ENCODE measurements at regions not wholly inside any gene's neighbourhood (a gene's known extent, or its start where the extent isn't known, plus 50 kb on each side); places are given as distances from the start of the nearest gene placed in this dataset.
A peak's percentile ranks its signal among the peaks of the same experiment; 100 is the strongest.

DNA sequence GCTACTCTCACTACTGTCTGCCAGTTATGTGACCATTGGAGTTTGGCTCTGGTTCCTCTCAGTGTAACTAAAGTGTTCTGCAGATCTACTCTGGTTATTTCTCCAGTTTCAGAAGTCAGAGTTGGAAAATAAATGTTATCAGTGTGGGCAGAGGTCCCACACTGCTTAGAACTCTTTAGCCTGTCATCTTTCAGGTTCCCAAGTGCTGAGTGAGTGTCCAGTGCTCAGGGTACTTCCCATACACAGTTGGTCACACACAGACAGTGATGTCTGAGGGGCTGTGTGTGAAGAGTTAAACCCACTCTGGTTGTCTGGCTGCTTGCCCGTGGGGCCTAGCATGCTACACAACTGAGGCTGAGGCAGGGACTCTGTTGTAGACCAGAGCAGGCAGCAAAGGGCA lies 421.8 kb upstream of the MEX3C start:
- no peak overlapping the region for H3K27ac ChIP-seq (ENCODE audit: low read depth in 1 of 2, low read length in 2 of 2)
- no peaks in the 10 kb centered on the region for H3K27me3 ChIP-seq (ENCODE audit: control insufficient read depth in 2 of 2, insufficient read depth in 2 of 2, low read length in 2 of 2)
- H3K4me2 ChIP-seq (replicated peaks; ENCODE audit: extremely low read depth, low read length, poor library complexity, severe bottlenecking), result no peak overlapping the region
- no peak overlapping the region for H3K9ac ChIP-seq (ENCODE audit: insufficient read depth, low read length, poor library complexity, severe bottlenecking)
- TF ChIP-seq, protein P1, sequence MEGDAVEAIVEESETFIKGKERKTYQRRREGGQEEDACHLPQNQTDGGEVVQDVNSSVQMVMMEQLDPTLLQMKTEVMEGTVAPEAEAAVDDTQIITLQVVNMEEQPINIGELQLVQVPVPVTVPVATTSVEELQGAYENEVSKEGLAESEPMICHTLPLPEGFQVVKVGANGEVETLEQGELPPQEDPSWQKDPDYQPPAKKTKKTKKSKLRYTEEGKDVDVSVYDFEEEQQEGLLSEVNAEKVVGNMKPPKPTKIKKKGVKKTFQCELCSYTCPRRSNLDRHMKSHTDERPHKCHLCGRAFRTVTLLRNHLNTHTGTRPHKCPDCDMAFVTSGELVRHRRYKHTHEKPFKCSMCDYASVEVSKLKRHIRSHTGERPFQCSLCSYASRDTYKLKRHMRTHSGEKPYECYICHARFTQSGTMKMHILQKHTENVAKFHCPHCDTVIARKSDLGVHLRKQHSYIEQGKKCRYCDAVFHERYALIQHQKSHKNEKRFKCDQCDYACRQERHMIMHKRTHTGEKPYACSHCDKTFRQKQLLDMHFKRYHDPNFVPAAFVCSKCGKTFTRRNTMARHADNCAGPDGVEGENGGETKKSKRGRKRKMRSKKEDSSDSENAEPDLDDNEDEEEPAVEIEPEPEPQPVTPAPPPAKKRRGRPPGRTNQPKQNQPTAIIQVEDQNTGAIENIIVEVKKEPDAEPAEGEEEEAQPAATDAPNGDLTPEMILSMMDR (IDR thresholded peaks at IDR 0.05), result no peak
- 83% methylated on average over 1 of the region's 1 CpG for WGBS (ENCODE audit: insufficient coverage)
- no peaks in the 10 kb centered on the region for H3K36me3 Mint-ChIP-seq
- intact Hi-C loops (cut with micrococcal nuclease), result no loop called here
- no peaks in the 10 kb centered on the region for H4K20me1 ChIP-seq (ENCODE audit: insufficient read depth, low read length)
- no peaks in the 10 kb centered on the region for H3K79me2 ChIP-seq (ENCODE audit: insufficient read depth, low read length)
- H3K4me1 Mint-ChIP-seq, result no peaks in the 10 kb centered on the region
- DNase-seq, result no peak
- peaks cover 2 to 11% (median 5%) of the 10 kb centered on the region in 3 donors for H3K27me3 Mint-ChIP-seq (ENCODE audit: low read depth in 3 of 3)
- no peak overlapping the region for H3K4me3 Mint-ChIP-seq
- no peak overlapping the region for H3K27ac Mint-ChIP-seq
- H3K9me3 ChIP-seq (replicated peaks in 1 of 2; ENCODE audit: control insufficient read depth in 1 of 2, insufficient read depth in 1 of 2, low read length in 2 of 2), result no peaks in the 10 kb centered on the region
- no peak overlapping the region for H2AFZ ChIP-seq (ENCODE audit: insufficient read depth, low read depth, low read length, poor library complexity, severe bottlenecking)
- H3K9me3 Mint-ChIP-seq, result peaks cover 0 to 2% (median 0%) of the 10 kb centered on the region in 7 donors
- no peaks in the 10 kb centered on the region for H3K36me3 ChIP-seq (replicated peaks in 1 of 2; ENCODE audit: control insufficient read depth in 1 of 2, insufficient read depth in 2 of 2, low read length in 2 of 2)
- H3K4me3 ChIP-seq (replicated peaks in 1 of 3; ENCODE audit: low read depth in 2 of 3, low read length in 3 of 3), result no peak overlapping the region
- H3K4me1 ChIP-seq (ENCODE audit: control insufficient read depth in 1 of 2, insufficient read depth in 2 of 2, low read length in 2 of 2), result no peaks in the 10 kb centered on the region

DNA sequence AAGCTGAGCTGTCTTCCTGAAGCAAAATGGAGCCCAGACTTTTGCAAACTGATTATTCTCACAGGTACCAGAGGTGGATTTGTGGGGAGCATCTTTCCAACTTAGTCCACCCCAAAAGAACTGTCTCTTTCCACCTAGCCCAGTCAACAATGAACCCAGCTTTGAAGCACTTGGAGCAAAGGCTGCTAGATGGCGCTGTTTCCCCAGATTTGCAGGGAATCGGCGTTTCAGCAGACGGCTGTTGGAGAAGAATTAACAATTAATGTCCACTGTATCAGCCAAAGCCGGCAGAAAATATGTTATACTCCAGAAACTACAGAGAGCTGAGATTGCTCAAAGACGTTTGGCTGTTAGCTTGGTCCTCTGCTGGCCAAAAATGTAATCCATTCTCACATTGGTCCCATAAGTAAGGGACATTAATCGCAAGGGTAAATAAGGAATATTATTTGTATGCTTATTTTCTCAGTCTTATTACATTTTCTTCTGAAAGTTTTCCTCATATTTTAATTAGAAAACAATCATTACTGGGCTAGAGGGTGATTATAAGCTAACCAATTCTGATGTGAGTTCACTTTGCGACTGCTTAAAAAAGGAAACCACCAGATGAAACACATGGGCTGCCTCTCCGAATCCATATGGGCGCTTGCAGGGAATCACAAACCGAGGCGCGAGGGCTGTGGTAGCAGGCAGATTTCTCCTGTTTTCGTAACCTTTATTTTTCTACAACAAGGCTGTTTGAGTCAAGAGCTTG lies 423.8 kb upstream of the MEX3C start:
- H3K9me3 Mint-ChIP-seq, result peaks cover 0 to 2% (median 0%) of the 10 kb centered on the region in 7 donors
- WGBS (ENCODE audit: insufficient coverage), result 47% methylated on average over 10 of the region's 14 CpGs
- Histone ChIP-seq H3K9ac (ENCODE audit: insufficient read depth, low read length, poor library complexity, severe bottlenecking) (no peak overlapping the region), H3K79me2 (ENCODE audit: insufficient read depth, low read length) (no peaks in the 10 kb centered on the region), H3K36me3 (replicated peaks in 1 of 2; ENCODE audit: control insufficient read depth in 1 of 2, insufficient read depth in 2 of 2, low read length in 2 of 2) (no peaks in the 10 kb centered on the region), H2AFZ (ENCODE audit: insufficient read depth, low read depth, low read length, poor library complexity, severe bottlenecking) (no peak overlapping the region), H3K4me2 (replicated peaks; ENCODE audit: extremely low read depth, low read length, poor library complexity, severe bottlenecking) (no peak overlapping the region), H3K27me3 (ENCODE audit: control insufficient read depth in 2 of 2, insufficient read depth in 2 of 2, low read length in 2 of 2) (no peaks in the 10 kb centered on the region), H3K4me3 (replicated peaks in 1 of 3; ENCODE audit: low read depth in 2 of 3, low read length in 3 of 3) (no peak overlapping the region), H3K4me1 (ENCODE audit: control insufficient read depth in 1 of 2, insufficient read depth in 2 of 2, low read length in 2 of 2) (no peaks in the 10 kb centered on the region), H3K9me3 (replicated peaks in 1 of 2; ENCODE audit: control insufficient read depth in 1 of 2, insufficient read depth in 1 of 2, low read length in 2 of 2) (no peaks in the 10 kb centered on the region), H4K20me1 (ENCODE audit: insufficient read depth, low read length) (no peaks in the 10 kb centered on the region), H3K27ac (ENCODE audit: low read depth in 1 of 2, low read length in 2 of 2) (no peak overlapping the region)
- H3K36me3 Mint-ChIP-seq, result no peaks in the 10 kb centered on the region
- peaks cover 2 to 10% (median 4%) of the 10 kb centered on the region in 3 donors for H3K27me3 Mint-ChIP-seq (ENCODE audit: low read depth in 3 of 3)
- H3K4me1 Mint-ChIP-seq, result no peaks in the 10 kb centered on the region
- intact Hi-C loops (cut with micrococcal nuclease), result no loop called here
- H3K4me3 Mint-ChIP-seq, result peak overlapping the region in 1 of 2 donors; percentile 5
- H3K27ac Mint-ChIP-seq, result no peak overlapping the region
- no peak for DNase-seq
- TF ChIP-seq, protein P1 (IDR thresholded peaks at IDR 0.05), result peak; percentile 35

Data from CD14-positive monocyte (primary cell).